ENCODE measurements at regions not wholly inside any gene's neighbourhood (a gene's known extent, or its start where the extent isn't known, plus 50 kb on each side); places are given as distances from the start of the nearest gene placed in this dataset.

DNA sequence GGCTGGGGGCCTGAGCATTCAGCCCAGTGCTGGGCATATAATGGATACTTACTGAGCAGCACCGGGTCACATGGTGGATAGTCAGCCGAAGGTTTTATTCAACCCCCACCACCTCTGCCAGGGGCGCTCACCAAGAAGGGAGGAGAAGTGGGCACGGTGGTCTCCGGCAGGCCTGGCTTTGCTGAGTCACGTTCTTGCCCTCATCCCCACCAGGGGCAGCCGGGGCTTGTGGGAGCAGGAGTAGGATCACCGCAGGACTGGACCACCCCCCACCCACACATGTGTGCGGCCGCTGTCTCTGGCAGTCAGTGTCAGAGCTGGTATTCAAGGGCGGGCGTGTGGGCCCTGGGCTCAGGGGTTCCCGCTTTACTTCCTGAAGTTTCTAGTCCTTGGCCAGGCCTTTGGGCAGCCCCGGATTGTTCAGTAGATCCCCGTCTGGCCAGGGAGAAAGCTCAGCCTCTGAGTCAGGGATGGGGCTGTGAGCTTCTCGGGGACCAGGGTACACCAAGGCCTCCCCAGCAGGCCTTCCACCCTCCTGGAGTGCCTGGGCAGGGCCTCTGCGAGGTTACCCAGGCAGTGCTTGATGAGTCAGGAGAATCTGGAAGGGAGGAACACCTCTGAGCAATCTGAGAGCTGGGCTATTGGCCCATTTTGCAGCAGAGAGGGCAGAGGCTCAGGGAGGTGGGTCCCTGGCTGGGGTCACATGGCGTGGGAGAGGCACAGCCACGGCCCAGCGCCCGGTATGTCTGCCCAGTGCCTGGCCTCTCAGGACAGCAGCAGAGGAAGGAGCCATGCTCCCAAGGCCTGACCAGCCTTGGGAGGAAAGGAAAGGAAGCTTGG is 60.6 kb downstream of the RTL6 start:
- TF ChIP-seq, protein P1, sequence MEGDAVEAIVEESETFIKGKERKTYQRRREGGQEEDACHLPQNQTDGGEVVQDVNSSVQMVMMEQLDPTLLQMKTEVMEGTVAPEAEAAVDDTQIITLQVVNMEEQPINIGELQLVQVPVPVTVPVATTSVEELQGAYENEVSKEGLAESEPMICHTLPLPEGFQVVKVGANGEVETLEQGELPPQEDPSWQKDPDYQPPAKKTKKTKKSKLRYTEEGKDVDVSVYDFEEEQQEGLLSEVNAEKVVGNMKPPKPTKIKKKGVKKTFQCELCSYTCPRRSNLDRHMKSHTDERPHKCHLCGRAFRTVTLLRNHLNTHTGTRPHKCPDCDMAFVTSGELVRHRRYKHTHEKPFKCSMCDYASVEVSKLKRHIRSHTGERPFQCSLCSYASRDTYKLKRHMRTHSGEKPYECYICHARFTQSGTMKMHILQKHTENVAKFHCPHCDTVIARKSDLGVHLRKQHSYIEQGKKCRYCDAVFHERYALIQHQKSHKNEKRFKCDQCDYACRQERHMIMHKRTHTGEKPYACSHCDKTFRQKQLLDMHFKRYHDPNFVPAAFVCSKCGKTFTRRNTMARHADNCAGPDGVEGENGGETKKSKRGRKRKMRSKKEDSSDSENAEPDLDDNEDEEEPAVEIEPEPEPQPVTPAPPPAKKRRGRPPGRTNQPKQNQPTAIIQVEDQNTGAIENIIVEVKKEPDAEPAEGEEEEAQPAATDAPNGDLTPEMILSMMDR (IDR thresholded peaks at IDR 0.05; ENCODE audit: extremely low read depth in 1 of 2, insufficient read depth in 1 of 2, low read depth in 1 of 2, low read length in 2 of 2) = no peak
- TF ChIP-seq POLR2AphosphoS5 (IDR thresholded peaks at IDR 0.05; ENCODE audit: insufficient read depth, low read depth, low read length) = no peak
- no peak for TF ChIP-seq EZH2 (IDR thresholded peaks at IDR 0.05; ENCODE audit: borderline replicate concordance, low read depth, low read length, severe bottlenecking)
- TF ChIP-seq JUN (IDR thresholded peaks at IDR 0.05; ENCODE audit: borderline replicate concordance, insufficient read depth, insufficient read length, low read depth) = no peak
- no peak for TF ChIP-seq POLR2A (IDR thresholded peaks at IDR 0.05; ENCODE audit: low read depth, low read length)
- TF ChIP-seq MYC (IDR thresholded peaks at IDR 0.05; ENCODE audit: low read depth, low read length) = no peak
- no peak for TF ChIP-seq MAX (IDR thresholded peaks at IDR 0.05; ENCODE audit: insufficient read depth, insufficient read length)
- no peak for TF ChIP-seq FOS (IDR thresholded peaks at IDR 0.05; ENCODE audit: borderline replicate concordance, insufficient read depth, low read length)

Measured in endothelial cell of umbilical vein (primary cell).